NCI-H1048 (cell line): ENCODE measurements at regions not wholly inside any gene's neighbourhood (a gene's known extent, or its start where the extent isn't known, plus 50 kb on each side); places are given as distances from the start of the nearest gene placed in this dataset.
"Not testable (repeated sequence)": the region's sequence is repeated elsewhere in the genome, so short reads cannot be mapped to it uniquely, and the experiment has no call there.

Source experiments
- DNase-seq: peaks from one replicate; lab custom pipeline; 2025; lab: John Stamatoyannopoulos, UW

DNA sequence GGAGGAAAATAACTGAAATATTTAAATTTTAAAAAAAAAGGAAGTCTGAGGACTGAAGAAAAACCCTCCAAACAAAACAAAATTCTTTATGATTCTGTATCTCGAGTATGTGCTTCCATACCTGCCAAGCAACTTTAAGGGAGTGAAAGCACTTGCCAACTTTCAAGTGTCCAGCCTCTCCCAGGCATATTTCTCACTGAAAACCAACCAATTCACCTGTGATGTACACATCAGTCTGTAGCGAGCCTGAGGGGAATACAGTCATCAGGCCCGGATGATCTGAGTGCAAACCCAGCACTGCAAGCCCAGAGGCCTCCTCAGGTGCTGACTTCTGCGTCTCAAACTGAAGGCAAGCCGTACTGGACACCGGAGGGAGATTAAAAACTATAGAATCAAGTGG lies 164.8 kb upstream of the NT5E start:
- no peak for DNase-seq

DNA sequence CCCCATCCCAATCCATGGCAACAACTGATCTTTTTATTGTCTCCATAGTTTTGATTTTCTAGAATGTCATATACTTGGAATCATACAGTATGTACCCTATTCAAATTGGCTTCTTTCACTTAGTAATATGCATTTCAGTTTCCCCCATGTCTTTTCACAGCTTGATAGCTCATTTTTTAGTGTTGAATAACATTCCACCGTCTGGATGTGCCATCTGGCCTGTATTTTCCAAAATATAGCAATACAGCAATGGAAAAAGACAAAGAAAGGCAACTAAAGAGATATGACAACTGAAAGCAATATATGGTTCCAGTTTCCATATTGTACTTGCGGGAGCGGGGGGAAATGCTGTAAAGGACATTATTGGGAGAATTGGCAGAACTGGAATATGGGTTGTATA lies 166.4 kb upstream of the NT5E start:
- DNase-seq, result no peak

DNA sequence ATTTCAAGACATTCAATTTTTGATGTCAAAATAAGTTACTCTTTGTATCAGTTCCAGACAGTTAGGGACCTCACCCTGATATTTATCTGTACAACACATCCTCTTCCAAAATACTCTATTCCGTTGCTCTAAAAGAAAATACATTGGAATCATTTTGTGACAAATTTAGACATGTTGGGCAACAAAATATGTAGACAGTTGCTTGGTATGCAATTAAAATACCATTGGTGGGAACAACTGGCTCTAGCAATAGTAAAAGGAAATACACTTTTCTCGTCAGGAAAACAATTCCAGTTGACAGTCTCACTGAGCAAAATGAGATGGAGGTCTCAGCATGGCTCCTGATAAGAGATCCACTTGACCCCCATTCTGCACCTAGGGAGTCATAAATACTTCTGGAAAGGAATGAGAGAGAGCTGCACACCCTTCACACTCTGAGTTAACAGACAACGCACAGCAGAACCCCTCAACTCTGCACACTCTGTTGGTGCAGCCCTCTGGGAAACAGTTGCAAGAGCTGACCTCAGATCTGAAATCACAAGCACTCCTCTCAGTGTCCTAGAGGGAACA lies 171.3 kb upstream of the NT5E start:
- no peak for DNase-seq

DNA sequence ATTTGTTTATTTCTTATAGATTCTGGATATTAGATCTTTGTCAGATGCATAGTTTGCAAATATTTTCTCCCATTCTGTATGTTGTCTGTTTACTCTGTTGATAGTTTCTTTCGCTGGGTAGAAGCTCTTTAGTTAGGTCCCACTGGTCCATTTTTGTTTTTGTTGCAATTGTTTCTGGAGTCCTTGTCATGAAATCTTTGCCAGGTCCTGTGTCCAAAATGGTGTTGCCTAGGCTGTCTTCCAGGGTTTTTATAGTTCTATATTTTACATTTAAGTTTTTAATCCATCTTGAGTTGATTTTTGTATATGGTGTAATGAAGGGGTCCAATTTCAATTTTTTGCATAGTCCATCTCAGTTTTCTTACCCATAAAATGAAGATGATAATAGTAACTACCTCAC lies 173.9 kb upstream of the NT5E start:
- not testable (repeated sequence) for DNase-seq

DNA sequence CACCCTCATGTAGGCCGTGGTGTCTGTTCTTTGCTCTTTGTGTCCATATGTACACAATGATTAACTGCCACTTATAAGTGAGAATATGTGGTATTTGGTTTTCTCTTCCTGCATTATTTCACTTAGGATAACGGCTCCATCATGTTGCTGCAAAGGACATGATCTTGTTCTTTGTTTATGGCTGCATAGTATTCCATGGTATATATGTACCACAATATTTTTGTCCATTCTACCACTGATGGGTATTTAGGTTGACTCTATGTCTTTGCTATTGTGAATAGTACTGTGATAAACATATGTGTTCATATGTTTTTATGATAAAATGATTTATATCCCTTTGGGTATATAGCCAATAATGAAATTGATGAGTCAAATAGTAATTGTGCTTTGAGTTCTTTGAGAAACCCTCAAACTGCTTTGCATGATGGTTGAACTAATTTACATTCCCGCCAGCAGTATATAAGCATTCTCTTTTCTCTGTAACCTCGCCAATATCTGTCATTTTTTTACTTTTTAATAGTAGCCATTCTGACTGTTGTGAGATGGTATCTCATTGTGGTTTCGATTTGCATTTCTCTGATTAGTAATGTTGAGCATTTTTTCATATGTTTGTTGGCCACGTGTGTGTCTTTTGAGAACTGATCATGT lies 174.4 kb upstream of the NT5E start:
- DNase-seq, result no peak

DNA sequence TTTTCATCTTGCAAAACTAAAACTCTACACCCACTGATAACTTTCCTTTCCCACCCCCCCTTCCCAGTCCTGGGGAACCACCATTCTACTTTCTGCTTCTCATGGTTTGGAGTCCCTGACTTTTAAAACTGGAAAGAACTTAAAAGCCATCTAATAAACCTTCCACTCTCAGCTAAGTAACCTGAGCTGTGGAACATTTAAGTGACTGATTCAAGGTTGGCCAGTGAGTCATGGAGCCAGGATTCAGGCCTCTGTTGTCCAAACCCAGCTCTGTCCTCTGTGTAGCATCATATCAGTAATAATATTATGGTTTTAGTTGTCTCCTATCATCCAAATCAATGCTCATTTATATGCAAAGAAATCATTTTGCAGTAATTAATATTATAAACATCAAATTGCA lies 176.0 kb upstream of the NT5E start:
- no peak for DNase-seq

DNA sequence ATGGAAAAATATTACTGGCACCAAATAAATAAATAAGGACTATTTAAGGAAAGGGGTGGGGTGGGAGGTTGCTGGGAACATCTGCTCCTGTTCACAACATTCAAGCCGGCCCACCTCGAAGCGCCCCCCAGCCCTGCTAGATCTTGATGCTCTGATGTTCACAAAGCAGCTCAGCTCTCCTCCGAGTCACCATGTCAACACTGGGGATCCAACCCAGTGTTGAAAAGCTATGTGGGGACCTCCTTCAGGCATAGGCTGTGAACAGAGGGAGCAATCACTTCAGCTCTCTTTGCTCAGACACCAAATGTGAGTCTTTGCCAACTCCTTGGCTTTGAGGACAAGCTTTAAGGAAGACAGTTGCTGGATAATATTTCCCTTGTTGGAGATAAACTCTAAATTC lies 176.8 kb upstream of the NT5E start:
- DNase-seq, result no peak

DNA sequence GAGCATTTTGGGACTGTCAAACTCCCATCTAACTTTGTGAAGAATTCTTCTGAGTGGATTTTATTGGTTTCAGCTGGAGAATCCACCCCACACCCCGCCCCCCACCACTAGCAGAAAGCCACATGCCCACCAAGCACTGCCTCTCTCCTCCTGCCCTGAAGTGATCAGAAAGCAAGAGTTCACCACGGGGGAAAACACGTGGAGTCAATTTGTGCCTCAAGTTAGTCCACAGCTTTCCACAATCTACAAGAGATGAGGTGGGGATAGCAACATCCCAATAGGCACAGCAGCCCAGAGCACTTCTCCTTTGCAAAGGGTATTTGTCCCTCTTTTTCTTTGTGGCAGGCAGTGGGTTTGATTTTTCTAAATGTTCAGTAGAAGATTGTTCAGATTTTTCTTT lies 177.3 kb upstream of the NT5E start:
- DNase-seq, result no peak

DNA sequence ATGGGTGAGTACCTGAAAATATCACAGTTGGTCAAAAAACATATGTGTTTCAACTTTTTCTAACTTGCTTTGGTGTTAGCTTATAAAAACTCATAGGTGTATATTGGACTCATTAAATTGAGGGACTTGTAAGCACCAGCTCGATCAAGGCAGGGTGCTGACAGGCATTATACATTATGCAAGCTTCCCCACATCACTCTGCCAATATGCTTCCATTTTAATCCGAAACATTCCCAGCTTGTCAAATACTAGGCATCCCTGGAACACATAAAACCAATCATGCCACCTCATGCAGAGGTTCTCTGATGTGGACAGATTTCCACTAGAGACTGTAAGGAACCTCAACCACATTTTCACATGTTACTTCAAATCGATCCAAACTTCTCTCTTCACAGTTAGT lies 187.3 kb upstream of the NT5E start:
- no peak for DNase-seq

DNA sequence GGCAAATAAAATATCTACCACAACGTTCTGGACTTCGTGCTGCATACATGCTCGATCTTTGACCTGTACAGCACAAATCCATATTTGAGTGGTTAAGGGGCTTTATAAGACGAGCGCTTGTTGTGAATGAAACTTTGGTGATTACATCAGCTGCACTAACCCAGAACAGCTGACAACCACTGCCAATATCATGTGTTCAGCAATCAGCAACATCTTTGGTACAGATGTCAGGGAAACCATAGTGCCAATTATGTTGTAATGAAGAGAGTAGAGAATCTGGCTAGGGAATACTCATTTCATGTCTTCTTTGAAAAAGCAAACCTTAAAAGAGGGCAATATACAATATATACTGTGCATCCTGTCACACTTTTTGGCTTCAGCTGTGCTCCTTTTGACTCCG lies 188.6 kb upstream of the NT5E start:
- no peak for DNase-seq

DNA sequence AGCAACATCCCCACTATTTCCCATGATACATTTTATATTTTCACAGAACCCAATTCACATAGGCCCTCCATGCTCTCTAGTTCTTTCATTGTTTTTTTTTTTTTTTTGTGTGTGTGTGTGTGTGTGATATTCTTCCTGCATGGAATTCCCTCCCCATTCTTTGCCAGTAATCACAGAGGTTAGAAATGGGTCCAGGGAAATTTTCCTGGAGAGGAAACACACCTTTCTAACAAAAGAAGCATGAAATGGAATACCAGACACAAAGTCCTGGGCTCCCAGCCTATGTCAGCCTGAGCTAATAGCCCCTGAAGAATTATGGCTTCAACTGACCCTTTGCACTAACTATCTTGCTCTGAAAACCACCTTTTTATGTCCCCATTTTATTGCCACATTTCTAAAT lies 194.2 kb upstream of the NT5E start:
- no peak for DNase-seq

DNA sequence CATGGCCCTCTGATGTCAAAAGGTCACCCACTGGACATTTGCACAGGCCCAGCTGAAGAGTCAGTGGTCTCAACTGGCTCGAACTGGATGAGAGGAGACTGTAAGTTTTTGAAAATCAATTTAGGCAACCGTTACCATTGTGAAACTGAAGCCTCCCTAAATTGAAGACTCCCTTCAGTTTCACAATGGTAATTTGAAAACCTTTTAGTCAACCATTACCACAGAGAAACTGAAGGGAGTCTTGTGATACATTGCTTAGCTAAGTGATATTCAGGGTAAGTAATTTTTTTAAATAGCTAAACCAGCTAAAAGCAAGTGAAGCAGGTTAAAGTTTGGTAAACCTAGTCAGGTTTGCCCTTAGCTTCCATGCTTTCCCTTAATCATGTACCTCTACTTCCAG lies 197.3 kb upstream of the NT5E start:
- no peak for DNase-seq

DNA sequence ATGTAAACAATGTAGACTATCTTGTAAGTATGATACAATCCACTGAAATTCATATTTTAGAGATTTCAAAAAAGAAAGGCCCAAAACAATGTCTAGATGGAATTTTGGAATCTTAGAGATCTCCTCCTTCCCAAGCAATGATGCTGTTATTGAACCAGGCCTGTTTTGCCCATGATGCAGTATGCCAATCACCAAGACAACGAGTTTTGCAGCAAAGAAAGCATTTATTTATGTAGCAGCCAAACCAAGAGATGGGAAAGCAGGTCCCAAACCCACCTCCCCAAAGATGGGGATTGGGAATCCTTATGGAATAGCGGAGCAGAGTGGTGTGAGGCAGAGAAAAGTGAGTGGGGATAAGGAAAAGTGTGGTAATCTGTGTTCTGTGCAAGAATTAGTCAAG lies 197.8 kb upstream of the NT5E start:
- no peak for DNase-seq

DNA sequence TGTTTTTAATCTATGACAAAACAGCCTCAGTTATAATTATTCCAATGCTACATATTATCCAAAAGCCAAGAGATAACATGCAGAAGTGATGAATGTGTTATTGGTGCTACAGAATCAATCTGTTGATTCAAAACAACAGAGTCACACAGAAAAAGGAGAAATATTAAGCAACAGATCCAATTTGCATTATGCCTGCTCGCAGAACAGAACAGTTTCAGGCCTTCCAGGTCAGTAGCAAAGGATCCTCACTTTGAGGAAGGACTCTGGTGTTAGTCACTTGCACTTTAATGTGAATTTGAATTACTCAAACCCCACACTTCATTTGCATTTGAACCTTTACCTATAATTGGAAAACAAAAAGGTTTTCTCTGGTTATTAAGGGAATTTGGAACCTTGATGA lies 198.6 kb upstream of the NT5E start:
- DNase-seq, result no peak

DNA sequence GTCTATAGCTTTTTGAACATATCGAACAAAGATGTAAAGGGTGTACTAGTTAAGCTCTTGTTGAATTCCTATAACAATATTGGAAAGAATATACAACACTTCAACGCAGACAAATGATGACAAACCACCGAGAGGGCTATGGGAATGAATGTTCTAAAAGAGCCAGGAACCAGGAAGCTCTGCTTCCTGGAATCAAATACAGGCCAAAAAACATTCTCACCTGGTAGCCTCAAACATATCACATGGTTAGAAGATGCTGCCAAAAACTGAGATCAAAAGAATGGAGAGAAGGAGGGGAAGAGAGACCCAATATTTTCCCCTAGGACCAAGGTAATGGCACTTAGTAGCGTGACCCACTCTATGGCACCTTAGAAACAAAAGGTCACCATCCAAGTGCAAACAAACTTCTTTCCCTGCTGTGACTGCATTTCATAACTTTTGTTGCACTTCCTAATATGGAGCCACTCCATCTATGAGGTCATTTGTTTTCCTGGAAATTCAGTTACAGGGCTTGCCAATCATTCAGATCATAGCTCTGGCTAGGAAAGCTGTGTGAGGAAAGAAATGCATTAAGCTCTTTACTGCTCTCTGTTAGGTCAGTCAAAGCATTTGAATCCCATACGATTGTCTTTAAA lies 199.2 kb upstream of the NT5E start:
- DNase-seq, result no peak

DNA sequence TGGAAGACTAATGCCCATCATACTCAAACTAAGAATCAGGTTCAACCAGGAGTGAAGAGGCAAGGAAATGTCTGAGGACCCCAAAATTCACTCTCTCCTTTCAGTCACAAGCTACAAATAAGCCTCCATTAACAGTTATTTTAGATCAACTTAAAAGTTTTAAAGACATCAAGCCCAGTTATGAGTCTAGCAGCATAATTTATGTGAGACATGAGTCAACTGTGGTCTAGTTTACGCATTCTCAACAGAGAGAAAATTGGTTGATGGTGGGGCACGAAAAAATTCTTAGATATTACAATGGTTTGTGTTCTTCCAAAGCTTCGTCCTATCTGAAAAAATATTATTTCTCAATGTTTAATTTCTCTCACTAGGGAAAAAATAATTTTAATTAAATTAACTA lies 204.9 kb upstream of the NT5E start:
- no peak for DNase-seq

DNA sequence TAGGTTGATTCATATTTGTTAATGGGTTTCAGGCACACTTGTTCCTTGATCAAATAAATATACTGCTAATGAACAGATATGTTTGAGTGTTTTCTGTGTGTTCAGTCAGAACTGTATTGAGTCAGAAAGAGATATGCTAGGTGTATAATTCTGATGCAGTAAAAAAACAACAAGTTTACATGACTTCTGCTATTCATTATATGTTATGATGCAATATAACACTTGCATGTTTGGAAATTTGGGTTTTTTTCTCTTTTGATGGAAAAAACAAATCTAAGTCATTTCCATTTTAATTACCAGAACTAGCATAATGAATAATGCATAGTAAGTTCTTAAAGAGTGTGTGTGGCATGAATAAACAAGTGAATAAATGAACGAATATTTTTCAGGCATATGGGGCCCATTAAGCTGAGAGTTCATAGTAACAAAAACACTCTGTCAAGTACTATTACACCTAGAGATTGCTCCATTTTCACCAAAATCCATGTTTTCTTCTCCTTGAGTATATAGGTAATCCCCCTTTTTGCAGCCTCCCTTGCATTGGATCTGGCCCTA lies 208.3 kb upstream of the NT5E start:
- DNase-seq, result no peak

DNA sequence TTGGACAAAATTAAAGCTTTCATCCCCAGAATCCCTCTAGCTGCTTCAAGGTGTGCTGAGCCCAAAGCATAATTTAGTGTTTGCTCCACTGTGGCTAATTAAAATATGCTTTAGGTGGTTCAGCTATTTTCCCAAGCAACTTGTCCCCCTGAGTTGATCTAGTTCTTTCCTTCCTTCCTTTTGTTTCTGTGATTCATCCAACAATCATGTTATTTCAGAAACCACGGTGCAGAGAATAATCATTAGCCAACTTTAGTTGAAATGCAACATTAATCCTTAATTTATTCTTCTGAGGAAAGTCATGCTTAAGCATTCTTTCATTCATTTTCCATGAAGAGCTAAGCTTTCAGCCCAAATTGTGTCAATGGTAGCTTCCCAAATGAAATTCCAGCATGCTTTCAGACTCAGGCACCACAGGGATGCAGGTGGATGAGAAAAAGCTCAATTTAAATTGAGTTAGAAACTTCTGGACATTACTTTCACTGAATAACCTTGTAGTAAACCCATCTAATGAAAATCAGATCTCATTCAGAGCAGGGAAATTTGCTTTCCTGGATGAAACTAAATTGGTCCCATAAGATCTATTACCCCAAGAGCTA lies 209.0 kb upstream of the NT5E start:
- DNase-seq, result no peak

DNA sequence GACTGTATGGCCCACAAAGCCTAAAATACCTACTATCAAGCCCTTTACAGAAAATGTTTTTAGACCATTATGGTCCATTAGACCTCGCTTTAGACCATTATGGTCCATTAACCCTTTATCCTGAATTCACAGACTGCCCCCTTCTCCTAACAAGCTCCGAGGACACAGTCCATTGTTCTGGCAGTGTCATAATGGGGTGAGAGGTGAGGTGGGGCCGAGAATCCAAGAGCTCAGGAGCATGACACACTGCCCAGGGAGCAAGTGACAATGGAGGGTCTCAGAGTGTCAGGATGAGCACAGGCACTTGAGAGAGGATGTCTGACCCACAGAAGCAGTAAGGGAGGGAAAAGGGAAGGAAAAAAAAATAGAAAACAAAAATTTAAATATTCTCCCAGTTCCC lies 212.4 kb upstream of the NT5E start:
- no peak for DNase-seq

DNA sequence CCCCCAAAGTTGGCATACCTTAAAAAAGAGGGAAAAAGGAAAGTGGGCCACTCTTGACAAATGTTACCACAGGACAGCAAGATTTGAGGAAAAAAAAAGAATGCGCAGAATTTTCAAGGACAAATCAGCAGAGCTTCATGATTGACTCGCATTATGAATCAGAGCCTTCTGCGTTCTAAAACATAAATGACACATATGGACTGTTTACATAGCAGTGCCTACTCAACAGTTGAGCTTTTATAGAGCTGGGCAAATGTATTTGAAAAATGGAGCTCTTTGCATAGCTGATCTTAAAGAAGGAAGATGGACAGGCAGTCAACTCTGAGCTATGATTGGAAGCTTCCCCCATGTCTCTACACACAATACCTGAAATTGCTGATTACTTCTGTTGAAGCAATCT lies 213.2 kb upstream of the NT5E start:
- no peak for DNase-seq

DNA sequence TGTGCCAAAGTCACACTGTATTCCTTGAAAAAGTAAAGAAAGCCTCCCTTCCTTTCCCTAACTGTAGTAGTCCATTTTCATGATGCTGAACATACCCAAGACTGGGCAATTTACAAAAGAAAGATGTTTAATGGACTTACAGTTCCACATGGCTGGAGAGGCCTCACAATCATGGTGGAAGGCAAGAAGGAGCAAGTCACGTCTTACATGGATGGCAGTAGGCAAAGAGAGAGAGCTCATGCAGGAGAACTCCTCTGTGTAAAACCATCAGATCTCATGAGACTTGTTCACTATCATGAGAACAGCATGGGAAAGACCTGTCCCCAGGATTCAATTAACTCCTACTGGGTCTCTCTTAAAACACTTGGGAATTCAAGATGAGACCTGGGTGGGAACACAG lies 222.5 kb upstream of the NT5E start:
- not testable (repeated sequence) for DNase-seq

DNA sequence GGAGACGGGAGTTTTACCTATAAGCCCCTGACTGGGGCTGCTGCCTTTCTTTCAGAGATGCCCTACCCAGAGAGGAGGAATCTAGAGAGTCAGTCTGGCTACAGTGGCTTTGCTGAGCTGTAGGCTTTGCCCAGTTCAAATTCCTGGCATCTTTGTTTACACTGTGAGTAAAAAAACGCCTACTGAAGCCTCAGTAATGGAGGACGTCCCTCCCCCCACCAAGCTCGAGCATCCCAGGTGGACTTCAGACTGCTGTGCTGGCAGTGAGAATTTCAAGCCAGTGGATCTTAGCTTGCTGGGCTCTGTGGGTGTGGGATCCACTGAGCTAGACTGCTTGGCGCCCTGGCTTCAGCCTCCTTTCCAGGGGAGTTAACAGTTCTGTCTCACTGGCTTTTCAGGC lies 237.1 kb upstream of the NT5E start:
- DNase-seq, result not testable (repeated sequence)

DNA sequence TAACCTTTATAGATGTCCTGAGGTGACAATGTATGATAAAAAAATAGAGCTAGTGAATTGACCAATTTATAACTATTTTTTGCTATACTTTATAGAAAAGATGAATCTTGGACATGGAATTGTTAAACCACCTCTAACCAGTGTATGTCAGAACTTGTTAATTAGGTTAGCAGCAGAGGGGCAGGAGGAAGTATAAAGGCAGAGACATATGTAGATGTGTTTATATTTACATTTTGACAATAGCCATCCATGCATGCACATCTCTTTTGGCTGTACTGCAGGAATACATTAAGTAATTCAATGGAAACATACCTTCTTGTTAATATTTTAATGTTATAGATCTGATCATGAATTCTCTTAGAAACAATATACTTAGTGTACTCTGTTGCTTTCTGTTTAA lies 254.6 kb upstream of the NT5E start:
- DNase-seq, result no peak
